HepG2 (cell line): ENCODE measurements at regions not wholly inside any gene's neighbourhood (a gene's known extent, or its start where the extent isn't known, plus 50 kb on each side); places are given as distances from the start of the nearest gene placed in this dataset.

Source experiments
- ATAC-seq: fragments of 200-7000 bp; cut with Tn5 transposase; 3 replicates; pipeline ENCODE4 v1.9.1; 2020; ENCODE audit warnings: mild to moderate bottlenecking, moderate library complexity
- BruUV-seq: library from RNA; stranded (reverse); fragments of 400-500 nt; replicated peaks from 2 replicates; lab custom pipeline; 2021; lab: Mats Ljungman, UMichigan
- CTCF ChIA-PET: fragments of 300-600 bp; formaldehyde crosslinking; extraction: SDS; loops from one replicate; lab custom pipeline; 2021; ENCODE audit warnings: low total read pairs, inconsistent platforms, low intra/inter-chr PET ratio; lab: Yijun Ruan, JAX
- POLR2A ChIA-PET: fragments of 350-600 bp; sonication (Branson Sonifier 250); formaldehyde crosslinking; loops from one replicate; lab custom pipeline; 2020; ENCODE audit warnings: antibody characterized with exemption, inconsistent platforms; lab: Yijun Ruan, JAX
- DNase-seq: peaks from one replicate; pipeline ENCODE4 v3.0.0-alpha.2; 2015; ENCODE audit warnings: low spot score
- FAIRE-seq: peaks from 3 replicates; lab custom pipeline; 2011; peaks lifted over from hg19 to GRCh38; lab: Jason Lieb, UNC
- H2AFZ ChIP-seq: one replicate; pipeline ENCODE4 v1.6.1; 2011; ENCODE audit warnings: low read length, inconsistent platforms
- H3K27ac ChIP-seq: fragments of 300-600 bp; 3 replicates; pipeline ENCODE4 v1.8.0; 2011; ENCODE audit warnings: mixed run types, mild to moderate bottlenecking, mixed read lengths, low read length, inconsistent platforms; ENCODE audit not compliant: insufficient read depth; ENCODE audit errors: extremely low read length
- H3K27me3 ChIP-seq, 2 experiments: fragments of 200-600 bp in 1 of 2; 2 replicates in 1 of 2; 3 replicates in 1 of 2; pipeline versions ENCODE4 v1.6.0 to v1.8.0; 2011; ENCODE audit warnings: low read length in 2 of 2, mild to moderate bottlenecking in 2 of 2, moderate library complexity in 2 of 2, inconsistent platforms in 1 of 2; ENCODE audit not compliant: insufficient read depth in 2 of 2, control insufficient read depth in 1 of 2
- H3K36me3 ChIP-seq, 2 experiments: fragments of 200-600 bp in 1 of 2; replicated peaks in 1 of 2; 2 replicates in 1 of 2; 3 replicates in 1 of 2; pipeline versions ENCODE4 v1.5.1 to v1.8.0; 2011; ENCODE audit warnings: low read length in 2 of 2, inconsistent platforms in 1 of 2; ENCODE audit not compliant: insufficient read depth in 2 of 2, control insufficient read depth in 1 of 2
- H3K4me1 ChIP-seq: 2 replicates; pipeline ENCODE4 v1.5.1; 2012; ENCODE audit warnings: low read length, inconsistent platforms; ENCODE audit not compliant: insufficient read depth
- H3K4me2 ChIP-seq: 2 replicates; pipeline ENCODE4 v1.6.0; 2011; ENCODE audit warnings: low read depth, low read length, inconsistent platforms
- H3K4me3 ChIP-seq, 3 experiments: fragments of 200-600 bp in 1 of 3; sonication (generic), shearing (Covaris generic) in 1 of 3; replicated peaks in 1 of 3; 2 replicates each; pipeline ENCODE4 v1.5.1; 2011 to 2016; ENCODE audit warnings: low read length in 3 of 3, inconsistent platforms in 2 of 3, low read depth in 2 of 3, mild to moderate bottlenecking in 2 of 3, control low read depth in 1 of 3, mixed read lengths in 1 of 3; ENCODE audit not compliant: insufficient read depth in 1 of 3
- H3K79me2 ChIP-seq: one replicate; pipeline ENCODE4 v1.6.1; 2011; ENCODE audit warnings: low read length, inconsistent platforms; ENCODE audit not compliant: insufficient read depth
- H3K9ac ChIP-seq: 2 replicates; pipeline ENCODE4 v1.6.0; 2011; ENCODE audit warnings: mild to moderate bottlenecking, low read depth, low read length, inconsistent platforms; ENCODE audit not compliant: insufficient read depth
- H3K9me3 ChIP-seq: 2 replicates; pipeline ENCODE4 v1.5.1; 2012; ENCODE audit warnings: mild to moderate bottlenecking, low read length
- H4K20me1 ChIP-seq: 2 replicates; pipeline ENCODE4 v1.6.0; 2011; ENCODE audit warnings: inconsistent platforms, mild to moderate bottlenecking, low read length, moderate library complexity; ENCODE audit not compliant: insufficient read depth
- BRCA1 ChIP-seq: sonication (generic); formaldehyde crosslinking; IDR thresholded peaks from 2 replicates; pipeline ENCODE4 v1.4.0; 2020; ENCODE audit warnings: missing genetic modification reagents
- CCDC6 ChIP-seq: sonication (generic); formaldehyde crosslinking; IDR thresholded peaks from 2 replicates; pipeline ENCODE4 v1.8.1; 2022; ENCODE audit warnings: mild to moderate bottlenecking, missing genetic modification reagents, moderate library complexity
- KAT2B ChIP-seq: fragments of 150-350 bp; IDR thresholded peaks from 2 replicates; pipeline ENCODE4 v1.6.1; 2014; ENCODE audit warnings: low read depth, low read length, borderline replicate concordance
- MTF1 ChIP-seq: sonication (generic); formaldehyde crosslinking; IDR thresholded peaks from 2 replicates; pipeline ENCODE4 v1.5.0; 2020; ENCODE audit warnings: missing genetic modification reagents
- MYNN ChIP-seq: sonication (generic); formaldehyde crosslinking; IDR thresholded peaks from 2 replicates; pipeline ENCODE4 v1.4.0; 2020; ENCODE audit warnings: mild to moderate bottlenecking, low read depth, missing genetic modification reagents
- NPAS2 ChIP-seq: sonication (generic); formaldehyde crosslinking; IDR thresholded peaks from 2 replicates; pipeline ENCODE4 v1.8.0; 2022; ENCODE audit warnings: mild to moderate bottlenecking, missing genetic modification reagents, borderline replicate concordance
- REPIN1 ChIP-seq: sonication (generic); formaldehyde crosslinking; IDR thresholded peaks from 2 replicates; pipeline ENCODE4 v1.8.0; 2022; ENCODE audit warnings: missing genetic modification reagents, low read depth, mild to moderate bottlenecking, borderline replicate concordance
- SATB2 ChIP-seq: sonication (generic); formaldehyde crosslinking; IDR thresholded peaks from 2 replicates; pipeline ENCODE4 v1.5.0; 2020; ENCODE audit warnings: missing genetic modification reagents
- ZNF235 ChIP-seq: sonication (generic); formaldehyde crosslinking; IDR thresholded peaks from 2 replicates; pipeline ENCODE4 v1.8.1; 2023; ENCODE audit warnings: mild to moderate bottlenecking, missing genetic modification reagents, borderline replicate concordance
- ZNF30 ChIP-seq: sonication (generic); formaldehyde crosslinking; IDR thresholded peaks from 2 replicates; pipeline ENCODE4 v1.5.0; 2020; ENCODE audit warnings: mild to moderate bottlenecking, missing genetic modification reagents
- ZNF44 ChIP-seq: sonication (generic); formaldehyde crosslinking; IDR thresholded peaks from 2 replicates; pipeline ENCODE4 v1.5.1; 2020; ENCODE audit warnings: mild to moderate bottlenecking, missing genetic modification reagents
- ZNF451 ChIP-seq: sonication (generic); formaldehyde crosslinking; IDR thresholded peaks from 2 replicates; pipeline ENCODE4 v1.5.0; 2020; ENCODE audit warnings: mild to moderate bottlenecking, missing genetic modification reagents
- ZNF7 ChIP-seq: IDR thresholded peaks from 2 replicates; pipeline ENCODE4 v1.6.1; 2016; ENCODE audit warnings: missing biosample characterization, missing genetic modification reagents
- ZNF839 ChIP-seq: sonication (generic); formaldehyde crosslinking; IDR thresholded peaks from 2 replicates; pipeline ENCODE4 v1.4.0; 2020; ENCODE audit warnings: missing genetic modification reagents, mild to moderate bottlenecking, borderline replicate concordance
- WGBS: methylation state at CpG from one replicate; pipeline ENCODE4 v1.1.6; 2017; ENCODE audit warnings: low lambda C conversion rate; 5-methylcytosine and 5-hydroxymethylcytosine counted together
- in situ Hi-C: cut with HindIII; loops from 2 replicates; pipeline ENCODE4 v1.10.0; 2017; ENCODE audit warnings: low pct_unique_long_range_greater_than_20kb; ENCODE audit not compliant: extremely low pct_ligation_motif_present
- intact Hi-C: fragments of 100-400 bp; cut with micrococcal nuclease; formaldehyde crosslinking; loops from one replicate; pipeline ENCODE4 v1.10.0; 2022; ENCODE audit not compliant: unreplicated experiment
- TF ChIP-seq, protein P1 (sequence below): sonication (generic); formaldehyde crosslinking; IDR thresholded peaks from 2 replicates; pipeline ENCODE4 v1.9.0; 2021; ENCODE audit warnings: missing genetic modification reagents, mild to moderate bottlenecking, borderline replicate concordance
- TF ChIP-seq, protein P2 (sequence below): IDR thresholded peaks from 2 replicates; pipeline ENCODE4 v1.6.1; 2012; ENCODE audit warnings: low read length, improper control_type of control experiment
- TF ChIP-seq, protein P3 (sequence below): sonication (generic); formaldehyde crosslinking; IDR thresholded peaks from 2 replicates; pipeline ENCODE4 v1.4.0; 2020; ENCODE audit warnings: mild to moderate bottlenecking, missing genetic modification reagents
- TF ChIP-seq, protein P4 (sequence below): sonication (generic); formaldehyde crosslinking; IDR thresholded peaks from 2 replicates; pipeline ENCODE4 v1.4.0; 2020; ENCODE audit warnings: missing genetic modification reagents, low read depth, mild to moderate bottlenecking, borderline replicate concordance

DNA sequence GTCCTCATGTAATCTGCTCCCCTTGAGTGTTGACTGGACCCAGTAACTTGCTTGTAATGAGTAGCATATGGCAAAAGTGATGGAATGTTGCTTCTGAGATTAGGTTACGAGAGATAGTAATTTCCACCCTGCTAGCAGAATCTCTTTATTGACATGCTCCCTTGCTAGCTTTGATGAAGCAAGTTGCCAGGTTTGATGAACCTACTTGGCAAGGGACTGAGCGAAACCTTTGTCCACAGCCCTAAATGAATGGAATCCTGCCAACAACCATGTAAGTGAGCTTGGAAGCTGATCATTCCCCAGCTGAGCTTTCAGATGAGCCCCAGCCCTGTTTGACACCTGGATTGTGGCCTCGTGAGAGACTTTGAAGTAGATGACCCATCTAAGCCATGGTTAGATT lies 120.8 kb upstream of the PLXNC1 start:
- H4K20me1 ChIP-seq, result no peaks in the 10 kb centered on the region
- no peak for DNase-seq
- peaks cover 9% of the 10 kb centered on the region for H3K9me3 ChIP-seq
- H3K4me1 ChIP-seq, result no peaks in the 10 kb centered on the region
- H2AFZ ChIP-seq, result no peak overlapping the region
- intact Hi-C loops (no loop called here), in situ Hi-C loops (no loop called here)
- WGBS, result 14% methylated on average over 3 of the region's 3 CpGs
- TF ChIP-seq REPIN1 (CRISPR knock-in tag) (no peak), ZNF7 (CRISPR knock-in tag) (no peak), NPAS2 (CRISPR knock-in tag) (no peak), MYNN (CRISPR knock-in tag) (no peak), ZNF839 (no peak), MTF1 (CRISPR knock-in tag) (no peak), ZNF451 (CRISPR knock-in tag) (no peak), SATB2 (CRISPR knock-in tag) (no peak), BRCA1 (no peak), ZNF30 (CRISPR knock-in tag) (no peak), KAT2B (no peak), CCDC6 (CRISPR knock-in tag) (no peak), ZNF44 (CRISPR knock-in tag) (no peak), ZNF235 (CRISPR knock-in tag) (no peak)
- TF ChIP-seq, protein P1, sequence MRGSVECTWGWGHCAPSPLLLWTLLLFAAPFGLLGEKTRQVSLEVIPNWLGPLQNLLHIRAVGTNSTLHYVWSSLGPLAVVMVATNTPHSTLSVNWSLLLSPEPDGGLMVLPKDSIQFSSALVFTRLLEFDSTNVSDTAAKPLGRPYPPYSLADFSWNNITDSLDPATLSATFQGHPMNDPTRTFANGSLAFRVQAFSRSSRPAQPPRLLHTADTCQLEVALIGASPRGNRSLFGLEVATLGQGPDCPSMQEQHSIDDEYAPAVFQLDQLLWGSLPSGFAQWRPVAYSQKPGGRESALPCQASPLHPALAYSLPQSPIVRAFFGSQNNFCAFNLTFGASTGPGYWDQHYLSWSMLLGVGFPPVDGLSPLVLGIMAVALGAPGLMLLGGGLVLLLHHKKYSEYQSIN (CRISPR knock-in tag), result no peak
- TF ChIP-seq, protein P2, sequence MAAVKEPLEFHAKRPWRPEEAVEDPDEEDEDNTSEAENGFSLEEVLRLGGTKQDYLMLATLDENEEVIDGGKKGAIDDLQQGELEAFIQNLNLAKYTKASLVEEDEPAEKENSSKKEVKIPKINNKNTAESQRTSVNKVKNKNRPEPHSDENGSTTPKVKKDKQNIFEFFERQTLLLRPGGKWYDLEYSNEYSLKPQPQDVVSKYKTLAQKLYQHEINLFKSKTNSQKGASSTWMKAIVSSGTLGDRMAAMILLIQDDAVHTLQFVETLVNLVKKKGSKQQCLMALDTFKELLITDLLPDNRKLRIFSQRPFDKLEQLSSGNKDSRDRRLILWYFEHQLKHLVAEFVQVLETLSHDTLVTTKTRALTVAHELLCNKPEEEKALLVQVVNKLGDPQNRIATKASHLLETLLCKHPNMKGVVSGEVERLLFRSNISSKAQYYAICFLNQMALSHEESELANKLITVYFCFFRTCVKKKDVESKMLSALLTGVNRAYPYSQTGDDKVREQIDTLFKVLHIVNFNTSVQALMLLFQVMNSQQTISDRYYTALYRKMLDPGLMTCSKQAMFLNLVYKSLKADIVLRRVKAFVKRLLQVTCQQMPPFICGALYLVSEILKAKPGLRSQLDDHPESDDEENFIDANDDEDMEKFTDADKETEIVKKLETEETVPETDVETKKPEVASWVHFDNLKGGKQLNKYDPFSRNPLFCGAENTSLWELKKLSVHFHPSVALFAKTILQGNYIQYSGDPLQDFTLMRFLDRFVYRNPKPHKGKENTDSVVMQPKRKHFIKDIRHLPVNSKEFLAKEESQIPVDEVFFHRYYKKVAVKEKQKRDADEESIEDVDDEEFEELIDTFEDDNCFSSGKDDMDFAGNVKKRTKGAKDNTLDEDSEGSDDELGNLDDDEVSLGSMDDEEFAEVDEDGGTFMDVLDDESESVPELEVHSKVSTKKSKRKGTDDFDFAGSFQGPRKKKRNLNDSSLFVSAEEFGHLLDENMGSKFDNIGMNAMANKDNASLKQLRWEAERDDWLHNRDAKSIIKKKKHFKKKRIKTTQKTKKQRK, result no peak
- TF ChIP-seq, protein P3, sequence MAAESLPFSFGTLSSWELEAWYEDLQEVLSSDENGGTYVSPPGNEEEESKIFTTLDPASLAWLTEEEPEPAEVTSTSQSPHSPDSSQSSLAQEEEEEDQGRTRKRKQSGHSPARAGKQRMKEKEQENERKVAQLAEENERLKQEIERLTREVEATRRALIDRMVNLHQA, result no peak
- TF ChIP-seq, protein P4, sequence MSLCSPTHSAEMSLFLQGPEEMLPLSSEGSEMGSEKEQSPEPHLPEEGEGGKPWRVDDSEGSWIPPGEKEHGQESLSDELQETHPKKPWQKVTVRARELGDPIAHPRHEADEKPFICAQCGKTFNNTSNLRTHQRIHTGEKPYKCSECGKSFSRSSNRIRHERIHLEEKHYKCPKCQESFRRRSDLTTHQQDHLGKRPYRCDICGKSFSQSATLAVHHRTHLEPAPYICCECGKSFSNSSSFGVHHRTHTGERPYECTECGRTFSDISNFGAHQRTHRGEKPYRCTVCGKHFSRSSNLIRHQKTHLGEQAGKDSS (CRISPR knock-in tag), result no peak
- POLR2A ChIA-PET, result no interaction called here
- H3K79me2 ChIP-seq, result no peaks in the 10 kb centered on the region
- H3K4me3 ChIP-seq, result no peak overlapping the region
- H3K27me3 ChIP-seq, result no peaks in the 10 kb centered on the region; a peak in 1 of 5 replicates
- no peaks in the 10 kb centered on the region for H3K36me3 ChIP-seq
- no peak for FAIRE-seq
- no peak overlapping the region for H3K27ac ChIP-seq
- ATAC-seq, result no peak
- CTCF ChIA-PET, result no interaction called here
- no peak overlapping the region for H3K9ac ChIP-seq
- no TSS peak for BruUV-seq
- H3K4me2 ChIP-seq, result no peak overlapping the region
